ENCODE measurements at regions not wholly inside any gene's neighbourhood (a gene's known extent, or its start where the extent isn't known, plus 50 kb on each side); places are given as distances from the start of the nearest gene placed in this dataset.

DNA sequence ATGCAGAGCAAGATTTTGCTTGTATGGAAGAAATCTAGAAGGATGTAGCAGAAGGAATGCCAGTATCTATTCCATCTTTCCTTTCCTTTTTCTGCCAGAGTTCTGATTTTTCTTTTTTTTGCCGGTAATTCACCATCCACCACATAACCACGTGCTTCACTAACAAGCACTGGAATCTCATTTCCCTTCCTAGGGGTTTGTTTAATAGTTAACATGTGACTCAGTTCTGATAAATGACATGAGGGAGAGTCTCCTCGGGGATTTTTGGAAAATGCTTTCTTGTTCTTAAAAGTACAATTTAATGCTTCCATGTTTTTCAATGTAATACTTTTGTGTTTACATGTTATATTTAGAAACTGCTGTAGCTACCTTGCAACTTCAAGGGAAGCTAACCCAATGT is 590.2 kb downstream of the SH2D4B start:
- ChIA-PET CTCF (no interaction called here), POLR2A (no interaction called here)
- Histone ChIP-seq H3K4me3 (ENCODE audit: control extremely low read depth in 1 of 5, extremely low read depth in 1 of 5, insufficient read depth in 1 of 5, low read depth in 2 of 5, low read length in 4 of 5) (no peak overlapping the region), H3K27ac (ENCODE audit: low read length in 2 of 2) (no peak overlapping the region), H2AFZ (ENCODE audit: insufficient read depth, low read depth, low read length, poor library complexity, severe bottlenecking) (no peak overlapping the region), H3K79me2 (ENCODE audit: control insufficient read depth, insufficient read depth, low read length) (no peaks in the 10 kb centered on the region), H3K27me3 (replicated peaks in 1 of 4; ENCODE audit: control extremely low read depth in 1 of 4, control insufficient read depth in 3 of 4, insufficient read depth in 4 of 4, low read length in 3 of 4) (no peaks in the 10 kb centered on the region), H3K4me1 (ENCODE audit: control insufficient read depth in 2 of 2, insufficient read depth in 2 of 2, low read length in 2 of 2) (no peaks in the 10 kb centered on the region), H3K36me3 (replicated peaks in 1 of 2; ENCODE audit: control extremely low read depth in 1 of 2, control insufficient read depth in 1 of 2, extremely low read depth in 1 of 2, insufficient read depth in 2 of 2, low read length in 1 of 2) (no peaks in the 10 kb centered on the region), H3K9me3 (ENCODE audit: control extremely low read depth in 1 of 3, control insufficient read depth in 2 of 3, insufficient read depth in 1 of 3, low read length in 2 of 3) (no peaks in the 10 kb centered on the region), H3K9ac (ENCODE audit: low read length) (no peak overlapping the region), H3K4me2 (replicated peaks; ENCODE audit: low read depth, low read length, poor library complexity, severe bottlenecking) (no peak overlapping the region), H4K20me1 (ENCODE audit: control insufficient read depth, insufficient read depth, low read length, poor library complexity, severe bottlenecking) (no peaks in the 10 kb centered on the region)
- Mint-ChIP-seq H3K9me3 (ENCODE audit: insufficient read depth) (no peaks in the 10 kb centered on the region), H3K4me3 (no peak overlapping the region), H3K27me3 (no peaks in the 10 kb centered on the region), H3K4me1 (no peaks in the 10 kb centered on the region), H3K27ac (no peak overlapping the region)
- DNase-seq (no peak), ATAC-seq (ENCODE audit: low read depth) (no peak)
- intact Hi-C loops (cut with micrococcal nuclease), result no loop called here
- WGBS (ENCODE audit: insufficient coverage), result no CpG with 5 or more reads among the region's 3 CpGs
- TF ChIP-seq, protein P1, sequence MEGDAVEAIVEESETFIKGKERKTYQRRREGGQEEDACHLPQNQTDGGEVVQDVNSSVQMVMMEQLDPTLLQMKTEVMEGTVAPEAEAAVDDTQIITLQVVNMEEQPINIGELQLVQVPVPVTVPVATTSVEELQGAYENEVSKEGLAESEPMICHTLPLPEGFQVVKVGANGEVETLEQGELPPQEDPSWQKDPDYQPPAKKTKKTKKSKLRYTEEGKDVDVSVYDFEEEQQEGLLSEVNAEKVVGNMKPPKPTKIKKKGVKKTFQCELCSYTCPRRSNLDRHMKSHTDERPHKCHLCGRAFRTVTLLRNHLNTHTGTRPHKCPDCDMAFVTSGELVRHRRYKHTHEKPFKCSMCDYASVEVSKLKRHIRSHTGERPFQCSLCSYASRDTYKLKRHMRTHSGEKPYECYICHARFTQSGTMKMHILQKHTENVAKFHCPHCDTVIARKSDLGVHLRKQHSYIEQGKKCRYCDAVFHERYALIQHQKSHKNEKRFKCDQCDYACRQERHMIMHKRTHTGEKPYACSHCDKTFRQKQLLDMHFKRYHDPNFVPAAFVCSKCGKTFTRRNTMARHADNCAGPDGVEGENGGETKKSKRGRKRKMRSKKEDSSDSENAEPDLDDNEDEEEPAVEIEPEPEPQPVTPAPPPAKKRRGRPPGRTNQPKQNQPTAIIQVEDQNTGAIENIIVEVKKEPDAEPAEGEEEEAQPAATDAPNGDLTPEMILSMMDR (IDR thresholded peaks at IDR 0.05), result no peak
- no peak for TF ChIP-seq EZH2 (IDR thresholded peaks at IDR 0.05; ENCODE audit: borderline replicate concordance, insufficient read depth, low read depth, low read length, poor library complexity, severe bottlenecking)

DNA sequence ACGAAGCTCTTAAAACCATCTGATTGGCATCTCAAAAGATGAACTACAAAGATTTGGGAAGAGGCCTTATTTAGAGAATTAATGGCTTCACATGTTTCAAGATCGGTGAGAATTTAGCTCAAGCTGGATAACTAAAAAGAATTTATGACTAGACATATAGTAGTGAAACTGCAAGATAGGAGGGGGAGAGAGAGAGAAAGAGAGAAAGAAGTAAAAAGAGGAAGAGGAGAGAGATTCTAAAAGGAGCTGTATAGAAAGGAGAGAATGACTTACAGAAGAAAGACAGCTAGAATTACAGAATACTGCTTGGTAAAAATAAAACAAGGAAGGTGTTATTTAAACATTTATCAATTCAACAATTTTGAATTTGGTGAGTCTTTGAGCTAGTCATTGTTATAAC is 592.3 kb downstream of the SH2D4B start:
- no peak overlapping the region for H2AFZ ChIP-seq (ENCODE audit: insufficient read depth, low read depth, low read length, poor library complexity, severe bottlenecking)
- no peak overlapping the region for H3K27ac ChIP-seq (ENCODE audit: low read length in 2 of 2)
- H4K20me1 ChIP-seq (ENCODE audit: control insufficient read depth, insufficient read depth, low read length, poor library complexity, severe bottlenecking), result no peaks in the 10 kb centered on the region
- intact Hi-C loops (cut with micrococcal nuclease), result no loop called here
- H3K36me3 ChIP-seq (replicated peaks in 1 of 2; ENCODE audit: control extremely low read depth in 1 of 2, control insufficient read depth in 1 of 2, extremely low read depth in 1 of 2, insufficient read depth in 2 of 2, low read length in 1 of 2), result no peaks in the 10 kb centered on the region
- no peaks in the 10 kb centered on the region for H3K9me3 ChIP-seq (ENCODE audit: control extremely low read depth in 1 of 3, control insufficient read depth in 2 of 3, insufficient read depth in 1 of 3, low read length in 2 of 3)
- H3K27ac Mint-ChIP-seq, result no peak overlapping the region
- no peaks in the 10 kb centered on the region for H3K27me3 ChIP-seq (replicated peaks in 1 of 4; ENCODE audit: control extremely low read depth in 1 of 4, control insufficient read depth in 3 of 4, insufficient read depth in 4 of 4, low read length in 3 of 4)
- WGBS (ENCODE audit: insufficient coverage), result no CpG with 5 or more reads among the region's 2 CpGs
- H3K4me3 Mint-ChIP-seq, result no peak overlapping the region
- H3K79me2 ChIP-seq (ENCODE audit: control insufficient read depth, insufficient read depth, low read length), result no peaks in the 10 kb centered on the region
- TF ChIP-seq, protein P1 (IDR thresholded peaks at IDR 0.05), result no peak
- no peak for TF ChIP-seq EZH2 (IDR thresholded peaks at IDR 0.05; ENCODE audit: borderline replicate concordance, insufficient read depth, low read depth, low read length, poor library complexity, severe bottlenecking)
- ChIA-PET CTCF (no interaction called here), POLR2A (no interaction called here)
- DNase-seq (no peak), ATAC-seq (ENCODE audit: low read depth) (no peak)
- no peak overlapping the region for H3K4me2 ChIP-seq (replicated peaks; ENCODE audit: low read depth, low read length, poor library complexity, severe bottlenecking)
- H3K9me3 Mint-ChIP-seq (ENCODE audit: insufficient read depth), result no peaks in the 10 kb centered on the region
- H3K27me3 Mint-ChIP-seq, result no peaks in the 10 kb centered on the region
- H3K4me3 ChIP-seq (ENCODE audit: control extremely low read depth in 1 of 5, extremely low read depth in 1 of 5, insufficient read depth in 1 of 5, low read depth in 2 of 5, low read length in 4 of 5), result no peak overlapping the region
- H3K4me1 Mint-ChIP-seq, result no peaks in the 10 kb centered on the region
- no peaks in the 10 kb centered on the region for H3K4me1 ChIP-seq (ENCODE audit: control insufficient read depth in 2 of 2, insufficient read depth in 2 of 2, low read length in 2 of 2)
- H3K9ac ChIP-seq (ENCODE audit: low read length), result no peak overlapping the region

Measured in B cell (primary cell).